Liver (tissue), 3 donors: ENCODE measurements at regions not wholly inside any gene's neighbourhood (a gene's known extent, or its start where the extent isn't known, plus 50 kb on each side); places are given as distances from the start of the nearest gene placed in this dataset.

ENCODE experiments used
- FOXA1 ChIP-seq: IDR thresholded peaks from 2 replicates; pipeline ENCODE4 v1.6.1; 2016; ENCODE audit warnings: antibody characterized with exemption
- GABPA ChIP-seq, 2 donors: IDR thresholded peaks in 1 of 2; conservative IDR thresholded peaks in 1 of 2; 2 replicates each; pipeline ENCODE4 v1.6.1; 2016; ENCODE audit warnings: antibody characterized with exemption in 2 of 2, mild to moderate bottlenecking in 1 of 2, moderate library complexity in 1 of 2
- JUND ChIP-seq, 2 donors: IDR thresholded peaks; 2 replicates each; pipeline ENCODE4 v1.6.1; 2016; ENCODE audit warnings: antibody characterized with exemption in 2 of 2
- MAX ChIP-seq: IDR thresholded peaks from 2 replicates; pipeline ENCODE4 v1.6.1; 2016; ENCODE audit warnings: antibody characterized with exemption
- TAF1 ChIP-seq: conservative IDR thresholded peaks from 2 replicates; pipeline ENCODE4 v1.6.1; 2016; ENCODE audit warnings: antibody characterized with exemption, mild to moderate bottlenecking
- YY1 ChIP-seq: IDR thresholded peaks from 2 replicates; pipeline ENCODE4 v1.6.1; 2016; ENCODE audit warnings: antibody characterized with exemption, mild to moderate bottlenecking
- TF ChIP-seq, protein P1 (sequence below): fragments of 150-350 bp; IDR thresholded peaks from 2 replicates; pipeline ENCODE4 v1.5.1; 2017; ENCODE audit warnings: improper control_type of control experiment, low read depth, low read length; ENCODE audit not compliant: missing input control
- donor health status: healthy.
- donor health status: healthy.

DNA sequence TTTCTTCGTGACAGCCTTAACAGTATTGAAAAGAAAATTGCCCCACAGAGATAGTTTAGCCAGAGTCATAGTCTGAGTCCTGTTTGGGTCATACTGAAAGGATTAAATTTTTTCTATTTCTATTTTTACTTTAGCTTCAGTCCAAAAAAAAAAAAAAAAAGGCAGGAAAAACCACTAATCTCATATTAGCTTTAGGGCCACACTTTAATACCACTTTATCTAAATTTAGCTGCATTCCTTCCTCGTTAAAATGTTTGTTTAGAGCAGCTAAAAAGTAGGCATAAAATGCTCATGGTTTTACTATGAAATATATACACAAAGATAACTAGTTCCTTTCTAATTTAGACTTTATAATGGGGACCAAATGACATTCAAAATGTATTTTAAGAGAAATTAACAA lies 216.5 kb upstream of the TMEM196 start:
- TF ChIP-seq, protein P1, sequence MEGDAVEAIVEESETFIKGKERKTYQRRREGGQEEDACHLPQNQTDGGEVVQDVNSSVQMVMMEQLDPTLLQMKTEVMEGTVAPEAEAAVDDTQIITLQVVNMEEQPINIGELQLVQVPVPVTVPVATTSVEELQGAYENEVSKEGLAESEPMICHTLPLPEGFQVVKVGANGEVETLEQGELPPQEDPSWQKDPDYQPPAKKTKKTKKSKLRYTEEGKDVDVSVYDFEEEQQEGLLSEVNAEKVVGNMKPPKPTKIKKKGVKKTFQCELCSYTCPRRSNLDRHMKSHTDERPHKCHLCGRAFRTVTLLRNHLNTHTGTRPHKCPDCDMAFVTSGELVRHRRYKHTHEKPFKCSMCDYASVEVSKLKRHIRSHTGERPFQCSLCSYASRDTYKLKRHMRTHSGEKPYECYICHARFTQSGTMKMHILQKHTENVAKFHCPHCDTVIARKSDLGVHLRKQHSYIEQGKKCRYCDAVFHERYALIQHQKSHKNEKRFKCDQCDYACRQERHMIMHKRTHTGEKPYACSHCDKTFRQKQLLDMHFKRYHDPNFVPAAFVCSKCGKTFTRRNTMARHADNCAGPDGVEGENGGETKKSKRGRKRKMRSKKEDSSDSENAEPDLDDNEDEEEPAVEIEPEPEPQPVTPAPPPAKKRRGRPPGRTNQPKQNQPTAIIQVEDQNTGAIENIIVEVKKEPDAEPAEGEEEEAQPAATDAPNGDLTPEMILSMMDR: no peak
- TF ChIP-seq JUND (IDR thresholded peaks at IDR 0.05) (no peak), MAX (no peak), GABPA (IDR thresholded peaks at IDR 0.05 in 1 of 2, conservative IDR thresholded peaks at IDR 0.05 in 1 of 2) (no peak), FOXA1 (no peak), TAF1 (no peak), YY1 (no peak)
